ENCODE measurements at regions not wholly inside any gene's neighbourhood (a gene's known extent, or its start where the extent isn't known, plus 50 kb on each side); places are given as distances from the start of the nearest gene placed in this dataset.

GRCh38 chr5:23007762-23008161 is 154.6 kb upstream of the CDH12 start:
- TF ChIP-seq CTCF (conservative IDR thresholded peaks at IDR 0.05; ENCODE audit: low read depth, low read length) (no peak), EZH2phosphoT487 (IDR thresholded peaks at IDR 0.05; ENCODE audit: borderline replicate concordance, low read length) (no peak), EZH2 (IDR thresholded peaks at IDR 0.05; ENCODE audit: low read length, unreplicated experiment) (no peak)
- no peak for ATAC-seq
- H3K9ac ChIP-seq (ENCODE audit: low read length): no peak overlapping the region

GRCh38 chr5:23007236-23007635 is 154.1 kb upstream of the CDH12 start:
- no peaks in the 10 kb centered on the region for H3K9me2 ChIP-seq (replicated peaks; ENCODE audit: low read length)
- no peak overlapping the region for H3K27ac ChIP-seq (ENCODE audit: low read length)
- no peaks in the 10 kb centered on the region for H3K9me3 ChIP-seq (ENCODE audit: low read length)
- no peak overlapping the region for H3K9ac ChIP-seq (ENCODE audit: low read length)
- H3K79me2 ChIP-seq (ENCODE audit: low read length): no peaks in the 10 kb centered on the region
- no TSS peak for BruUV-seq (replicated peaks)
- H3K4me1 ChIP-seq (ENCODE audit: insufficient read depth, low read length): no peaks in the 10 kb centered on the region
- TF ChIP-seq CTCF (conservative IDR thresholded peaks at IDR 0.05; ENCODE audit: low read depth, low read length) (no peak), EZH2phosphoT487 (IDR thresholded peaks at IDR 0.05; ENCODE audit: borderline replicate concordance, low read length) (no peak), EZH2 (IDR thresholded peaks at IDR 0.05; ENCODE audit: low read length, unreplicated experiment) (no peak)
- H3F3A ChIP-seq (ENCODE audit: low read length, unreplicated experiment): no peaks in the 10 kb centered on the region
- H2AFZ ChIP-seq (ENCODE audit: low read length): no peak overlapping the region
- CTCF ChIA-PET: no interaction called here
- intact Hi-C loops (cut with micrococcal nuclease): no loop called here
- peaks cover 2% of the 10 kb centered on the region; the same call in 1 of the 2 replicates for H3K27me3 ChIP-seq (ENCODE audit: low read length)
- POLR2A ChIA-PET (ENCODE audit: unreplicated experiment): no interaction called here
- DNase-seq (no peak), ATAC-seq (no peak)
- H3K4me3 ChIP-seq (ENCODE audit: low read length): no peak overlapping the region
- H3K4me2 ChIP-seq (ENCODE audit: low read length): no peak overlapping the region
- no peaks in the 10 kb centered on the region for H3K36me3 ChIP-seq (ENCODE audit: low read depth, low read length)
- H4K20me1 ChIP-seq (ENCODE audit: low read length): no peaks in the 10 kb centered on the region

More at GRCh38 chr5:23007762-23008161, 154.6 kb upstream of the CDH12 start:
- H3K27ac ChIP-seq (ENCODE audit: low read length): no peak overlapping the region
- intact Hi-C loops (cut with micrococcal nuclease): no loop called here
- H4K20me1 ChIP-seq (ENCODE audit: low read length): no peaks in the 10 kb centered on the region
- ChIA-PET POLR2A (ENCODE audit: unreplicated experiment) (no interaction called here), CTCF (no interaction called here)
- no peaks in the 10 kb centered on the region for H3K4me1 ChIP-seq (ENCODE audit: insufficient read depth, low read length)
- H3K9me3 ChIP-seq (ENCODE audit: low read length): no peaks in the 10 kb centered on the region
- H2AFZ ChIP-seq (ENCODE audit: low read length): no peak overlapping the region
- H3K79me2 ChIP-seq (ENCODE audit: low read length): no peaks in the 10 kb centered on the region
- no peak overlapping the region for H3K4me3 ChIP-seq (ENCODE audit: low read length)
- H3K27me3 ChIP-seq (ENCODE audit: low read length): peaks cover 2% of the 10 kb centered on the region; the same call in 1 of the 2 replicates
- H3K9me2 ChIP-seq (replicated peaks; ENCODE audit: low read length): no peaks in the 10 kb centered on the region
- no peaks in the 10 kb centered on the region for H3K36me3 ChIP-seq (ENCODE audit: low read depth, low read length)
- BruUV-seq (replicated peaks): no TSS peak
- H3K4me2 ChIP-seq (ENCODE audit: low read length): no peak overlapping the region
- no peaks in the 10 kb centered on the region for H3F3A ChIP-seq (ENCODE audit: low read length, unreplicated experiment)
- DNase-seq: no peak

GRCh38 chr5:23001120-23001519 is 148.0 kb upstream of the CDH12 start:
- H3K4me2 ChIP-seq (ENCODE audit: low read length): no peak overlapping the region
- H2AFZ ChIP-seq (ENCODE audit: low read length): no peak overlapping the region
- no peaks in the 10 kb centered on the region for H4K20me1 ChIP-seq (ENCODE audit: low read length)
- no peak overlapping the region for H3K27ac ChIP-seq (ENCODE audit: low read length)
- DNase-seq (no peak), ATAC-seq (no peak)
- no peak overlapping the region for H3K4me3 ChIP-seq (ENCODE audit: low read length)
- H3K9ac ChIP-seq (ENCODE audit: low read length): no peak overlapping the region
- H3K27me3 ChIP-seq (ENCODE audit: low read length): peaks cover 2% of the 10 kb centered on the region; the same call in 1 of the 2 replicates
- H3K79me2 ChIP-seq (ENCODE audit: low read length): no peaks in the 10 kb centered on the region
- intact Hi-C loops (cut with micrococcal nuclease): no loop called here
- no peaks in the 10 kb centered on the region for H3K4me1 ChIP-seq (ENCODE audit: insufficient read depth, low read length)
- H3F3A ChIP-seq (ENCODE audit: low read length, unreplicated experiment): no peaks in the 10 kb centered on the region
- no peaks in the 10 kb centered on the region for H3K9me2 ChIP-seq (replicated peaks; ENCODE audit: low read length)
- ChIA-PET CTCF (no interaction called here), POLR2A (ENCODE audit: unreplicated experiment) (no interaction called here)
- BruUV-seq (replicated peaks): no TSS peak
- TF ChIP-seq CTCF (conservative IDR thresholded peaks at IDR 0.05; ENCODE audit: low read depth, low read length): no peak
- TF ChIP-seq EZH2 (IDR thresholded peaks at IDR 0.05; ENCODE audit: low read length, unreplicated experiment): no peak
- no peak for TF ChIP-seq EZH2phosphoT487 (IDR thresholded peaks at IDR 0.05; ENCODE audit: borderline replicate concordance, low read length)
- no peaks in the 10 kb centered on the region for H3K36me3 ChIP-seq (ENCODE audit: low read depth, low read length)
- no peaks in the 10 kb centered on the region for H3K9me3 ChIP-seq (ENCODE audit: low read length)

Measured in PC-3 (cell line).